CD4-positive, alpha-beta T cell treated with Interleukin-15 for 1 hour (primary cell): ENCODE measurements at regions not wholly inside any gene's neighbourhood (a gene's known extent, or its start where the extent isn't known, plus 50 kb on each side); places are given as distances from the start of the nearest gene placed in this dataset.
"Not testable (repeated sequence)": the region's sequence is repeated elsewhere in the genome, so short reads cannot be mapped to it uniquely, and the experiment has no call there.

ENCODE experiments used
- DNase-seq: peaks from one replicate; pipeline ENCODE4 v3.0.0-alpha.2; 2020

- DNase-seq: no peak
These were observed 1794.1 kb upstream of the RAG2 start for GRCh38 chr11:38392176-38392575.

- DNase-seq: no peak
These were observed 1786.5 kb upstream of the RAG2 start for GRCh38 chr11:38384568-38384967.

GRCh38 chr11:38365274-38365673, 1767.2 kb upstream of the RAG2 start:
- DNase-seq: no peak

DNA sequence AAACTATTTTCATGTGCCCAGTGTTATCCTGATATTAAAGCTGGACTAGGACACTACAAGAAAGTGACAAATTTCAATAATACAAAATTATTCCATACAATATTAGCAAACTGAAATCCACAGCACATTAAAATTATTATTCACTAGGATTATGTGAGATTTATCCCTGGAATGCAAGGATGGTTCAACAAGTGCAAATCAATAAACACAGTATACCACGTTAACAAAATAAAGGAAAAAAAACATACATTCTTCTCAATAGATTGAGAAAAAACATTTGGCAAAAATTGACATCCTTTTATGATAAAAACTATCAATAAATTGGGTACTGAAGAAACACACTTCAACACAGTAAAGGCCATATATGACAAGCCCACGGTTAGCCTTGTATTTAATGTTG, 1758.2 kb upstream of the RAG2 start:
- no peak for DNase-seq

DNA sequence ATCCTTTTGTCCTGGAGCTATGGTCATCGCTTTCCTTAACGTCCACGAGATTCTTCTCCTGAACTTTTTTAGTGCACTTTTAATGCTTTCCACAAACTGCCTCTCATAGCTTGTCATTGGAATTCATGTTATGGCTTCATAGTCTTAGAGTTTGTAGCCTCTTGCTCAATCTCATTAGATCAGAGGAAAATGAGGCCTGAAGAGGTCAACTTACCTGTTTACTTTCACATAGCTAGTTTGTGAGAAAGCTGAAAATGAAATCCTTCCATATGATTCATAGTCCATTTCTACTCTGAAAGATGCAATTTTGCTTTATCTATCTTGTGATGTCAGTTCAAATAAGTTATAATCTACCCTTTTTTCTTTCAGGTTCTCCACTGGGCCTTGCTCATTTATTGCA, 1747.2 kb upstream of the RAG2 start:
- no peak for DNase-seq

GRCh38 chr11:38341612-38342011, 1743.6 kb upstream of the RAG2 start:
- DNase-seq: not testable (repeated sequence)

DNA sequence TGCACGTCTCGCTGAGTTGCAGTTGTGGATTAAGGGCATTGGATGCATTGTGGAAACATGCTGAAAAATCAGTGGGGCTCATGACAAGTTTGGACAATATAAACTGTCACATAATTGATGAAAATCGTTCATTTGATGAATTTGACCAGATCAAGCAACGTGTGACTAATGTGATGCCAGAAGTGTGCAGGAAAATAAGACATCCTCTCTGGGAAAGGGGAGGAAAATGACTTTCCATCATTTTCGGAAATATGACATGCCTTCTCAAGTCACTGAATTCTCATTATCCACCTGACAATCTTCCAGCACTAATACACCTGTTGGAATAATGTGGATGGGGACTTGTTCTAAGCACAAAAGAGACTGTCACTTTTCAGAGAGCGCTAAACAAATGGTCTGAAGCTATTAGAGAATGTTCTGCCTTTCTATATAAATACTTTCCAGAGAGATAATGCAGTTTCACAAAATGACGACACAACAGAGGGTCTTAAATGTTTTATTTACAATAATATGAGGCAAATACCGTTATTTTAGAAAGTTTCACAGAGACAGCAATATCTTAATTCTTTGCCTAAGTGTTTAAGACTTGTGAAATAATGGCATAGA, 1741.9 kb upstream of the RAG2 start:
- DNase-seq: no peak

DNA sequence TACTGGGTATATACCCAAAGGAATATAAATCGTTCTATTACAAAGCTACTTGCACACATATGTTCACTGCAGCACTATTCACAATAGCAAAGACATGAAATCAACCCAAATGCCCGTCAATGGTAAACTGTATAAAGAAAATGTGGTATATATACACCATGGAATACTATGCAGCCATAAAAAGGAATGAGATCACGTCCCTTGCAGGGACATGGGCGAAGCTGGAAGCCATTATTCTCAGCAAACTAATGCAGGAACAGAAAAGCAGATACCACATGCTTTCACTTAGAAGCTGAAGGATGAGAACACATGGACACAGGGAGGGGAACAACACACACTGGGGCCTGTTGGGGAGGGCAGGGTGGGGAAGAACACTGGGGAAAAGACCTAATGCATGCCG, 1740.0 kb upstream of the RAG2 start:
- DNase-seq: not testable (repeated sequence)

DNA sequence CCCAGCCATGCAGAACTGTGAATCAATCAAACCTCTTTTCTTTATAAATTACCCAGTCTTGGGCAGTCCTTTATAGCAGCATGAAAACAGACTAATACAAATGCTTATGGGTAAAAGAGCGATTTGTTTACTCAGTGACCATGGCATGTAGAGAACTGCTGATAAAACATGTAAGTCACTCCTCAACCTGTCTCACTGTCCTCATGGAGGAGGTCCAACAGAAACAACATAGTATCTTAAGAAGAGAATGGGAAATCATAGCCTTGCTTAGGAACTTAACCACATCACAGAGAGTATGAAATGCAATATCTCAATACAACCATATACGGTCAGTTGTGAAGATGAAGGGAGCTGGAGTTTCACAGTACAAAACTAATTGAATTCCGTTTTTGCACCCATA, 1734.0 kb upstream of the RAG2 start:
- no peak for DNase-seq

- DNase-seq: no peak
These were observed 1732.5 kb upstream of the RAG2 start for GRCh38 chr11:38330578-38330977.

GRCh38 chr11:38323961-38324761, 1726.1 kb upstream of the RAG2 start:
- DNase-seq: no peak

DNA sequence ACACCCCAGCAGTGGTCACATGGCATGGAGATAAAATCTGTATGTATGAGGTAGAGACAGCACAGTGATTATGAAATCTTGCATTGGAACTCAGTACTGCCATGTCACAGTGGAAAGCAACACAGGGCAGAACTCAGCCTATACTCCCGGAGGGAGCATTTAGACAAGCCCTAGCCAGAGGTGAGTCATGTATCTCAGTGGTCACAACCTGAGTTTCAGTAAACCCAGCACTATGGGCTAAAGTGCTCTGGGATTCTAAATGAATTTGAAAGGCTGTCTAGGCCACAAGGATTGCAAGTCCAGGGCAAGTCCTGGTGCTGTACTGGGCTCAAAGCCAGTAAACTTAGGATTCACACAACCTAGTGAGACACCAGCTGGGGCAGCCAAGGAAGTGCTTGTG, 1717.1 kb upstream of the RAG2 start:
- no peak for DNase-seq

GRCh38 chr11:38307455-38307854, 1709.4 kb upstream of the RAG2 start:
- DNase-seq: no peak

DNA sequence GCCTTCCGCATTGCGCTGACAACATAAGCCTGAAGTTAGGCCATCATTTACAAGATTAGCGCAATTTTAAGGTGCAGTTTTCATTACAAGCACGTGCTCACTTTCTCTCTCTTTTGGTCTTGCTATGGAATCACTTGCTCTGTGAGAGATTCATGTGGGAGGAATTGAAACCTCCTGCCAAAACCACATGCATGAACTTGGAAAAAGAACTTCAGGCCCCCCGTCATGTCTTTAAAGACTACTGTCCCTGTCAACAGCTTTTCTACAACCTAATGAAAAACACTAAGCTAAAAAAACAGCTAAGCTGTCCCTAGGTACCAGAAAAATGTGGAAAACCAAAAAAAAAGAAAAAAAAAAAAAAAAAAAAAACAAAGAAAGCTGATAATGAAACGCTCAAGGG, 1707.6 kb upstream of the RAG2 start:
- DNase-seq: no peak

GRCh38 chr11:38304926-38305325, 1706.9 kb upstream of the RAG2 start:
- no peak for DNase-seq

DNA sequence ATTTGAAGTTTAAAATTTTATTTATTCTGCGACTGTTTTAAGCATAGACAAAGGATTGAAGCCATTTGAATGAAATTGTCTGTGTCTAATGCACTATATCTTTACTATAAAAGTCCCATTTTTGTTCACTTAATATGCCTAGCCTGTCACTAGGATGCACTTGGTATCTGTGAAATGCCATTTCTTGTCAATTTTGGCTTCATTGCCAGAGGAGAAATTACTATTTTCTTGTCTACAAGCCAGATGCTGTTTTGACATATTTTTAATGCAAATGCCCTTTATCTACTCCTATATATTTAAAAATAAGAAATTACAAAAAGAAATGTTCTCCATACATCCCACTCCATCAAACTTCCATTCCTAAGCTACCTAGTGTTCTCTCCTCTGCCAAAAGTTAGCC, 1704.5 kb upstream of the RAG2 start:
- no peak for DNase-seq

GRCh38 chr11:38300570-38300969, 1702.5 kb upstream of the RAG2 start:
- DNase-seq: no peak

DNA sequence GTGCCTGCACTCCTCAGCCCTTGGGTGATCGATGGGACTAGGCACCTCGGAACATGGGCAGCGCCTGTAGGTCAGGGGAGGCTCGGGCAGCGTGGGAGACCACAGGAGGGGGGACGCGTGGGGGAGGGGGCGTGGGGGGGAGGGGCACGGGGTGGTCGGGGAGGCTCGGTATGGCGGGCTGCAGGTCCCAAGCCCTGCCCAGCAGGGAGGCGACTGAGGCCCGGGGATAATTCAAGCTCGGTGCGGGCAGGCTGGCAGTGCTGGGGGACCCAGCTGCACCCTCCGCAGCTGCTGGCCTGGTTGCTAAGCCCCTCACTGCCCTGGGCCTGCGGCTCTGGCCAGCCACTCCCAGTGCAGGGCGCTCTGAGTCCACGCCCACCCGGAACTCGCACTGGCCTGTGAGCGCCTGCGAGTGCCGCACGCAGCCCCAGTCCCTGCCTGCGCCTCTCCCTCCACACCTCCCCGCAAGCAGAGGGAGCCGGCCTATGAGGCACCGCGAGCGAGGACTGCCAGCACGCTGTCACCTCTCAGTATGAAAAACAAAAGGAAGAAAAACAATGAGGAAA, 1698.3 kb upstream of the RAG2 start:
- no peak for DNase-seq

DNA sequence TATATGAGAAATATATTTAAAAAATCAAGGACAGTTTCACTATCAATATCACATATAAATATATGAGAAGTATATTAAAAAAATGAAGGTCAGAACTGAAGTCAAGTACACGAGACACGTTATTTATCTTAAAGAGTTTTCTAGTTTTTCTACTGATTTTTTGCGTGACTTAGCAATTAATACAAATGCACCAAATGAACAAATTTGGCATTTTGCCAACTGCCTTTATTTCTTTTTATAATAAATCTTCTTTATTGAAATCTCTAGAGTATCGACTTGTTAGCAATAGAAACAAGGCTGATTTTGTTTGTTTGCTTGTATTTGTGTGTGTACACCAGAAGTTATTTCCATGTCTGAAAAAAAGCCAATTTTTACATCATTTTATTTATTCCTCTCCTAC, 1684.7 kb upstream of the RAG2 start:
- no peak for DNase-seq

DNA sequence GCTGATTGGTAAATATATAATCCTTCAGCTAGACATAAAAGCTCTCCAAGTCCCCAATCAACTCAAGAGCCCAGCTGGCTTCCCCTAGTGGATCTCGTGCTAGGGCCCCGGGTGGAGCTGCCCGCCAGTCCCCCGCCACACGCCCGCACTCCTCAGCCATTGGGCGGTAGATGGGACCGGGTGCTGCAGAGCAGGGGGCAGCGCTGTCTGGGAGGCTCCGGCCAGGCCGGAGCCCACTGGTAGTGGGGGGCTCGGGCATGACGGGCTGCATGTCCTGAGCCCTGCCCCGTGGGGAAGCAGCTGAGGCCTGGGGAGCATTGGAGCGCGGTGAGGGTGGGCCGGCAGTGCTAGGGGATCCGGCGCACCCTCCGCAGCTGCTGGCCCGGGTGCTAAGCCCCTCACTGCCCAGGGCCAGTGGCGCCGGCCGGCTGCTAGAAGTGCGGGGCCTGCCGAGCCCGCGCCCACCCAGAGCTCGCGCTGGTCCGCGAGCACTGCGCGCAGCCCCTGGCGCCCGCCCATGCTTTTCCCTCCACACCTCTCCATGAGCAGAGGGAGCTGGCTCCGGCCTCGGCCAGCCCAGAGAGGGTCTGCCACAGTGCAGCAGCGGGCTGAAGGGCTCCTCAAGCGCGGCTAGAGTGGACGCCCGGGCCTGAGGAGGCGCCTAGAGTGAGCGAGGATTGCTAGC, 1680.6 kb upstream of the RAG2 start:
- no peak for DNase-seq

- no peak for DNase-seq
These were observed 1676.0 kb upstream of the RAG2 start for GRCh38 chr11:38274031-38274430.

GRCh38 chr11:38272376-38272775, 1674.3 kb upstream of the RAG2 start:
- no peak for DNase-seq

GRCh38 chr11:38266691-38267090, 1668.7 kb upstream of the RAG2 start:
- DNase-seq: no peak

DNA sequence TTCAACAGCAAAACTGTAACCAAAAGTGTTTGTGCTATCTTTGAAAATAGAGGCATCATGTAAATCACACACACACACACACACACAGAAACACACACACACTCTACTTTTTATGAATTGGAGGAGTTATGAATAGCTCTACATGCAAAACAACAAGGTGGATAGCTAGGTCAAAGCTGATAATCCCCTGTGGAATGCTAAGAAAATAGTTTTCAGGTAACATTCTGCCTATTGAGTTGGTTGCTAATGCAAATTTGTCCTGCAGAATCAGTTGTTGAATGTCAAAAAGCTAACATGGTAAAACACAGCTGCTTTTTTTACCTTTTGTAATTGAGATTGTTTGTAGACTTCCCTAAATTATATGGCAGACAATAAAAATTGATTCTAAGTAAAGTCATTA, 1658.4 kb upstream of the RAG2 start:
- no peak for DNase-seq
